Right cardiac atrium (tissue), 5 donors: ENCODE measurements at regions not wholly inside any gene's neighbourhood (a gene's known extent, or its start where the extent isn't known, plus 50 kb on each side); places are given as distances from the start of the nearest gene placed in this dataset.

Experiments used
- ATAC-seq, 2 donors: fragments of 200-7000 bp; cut with Tn5 transposase; one replicate each; pipeline versions ENCODE4 v1.8.0 to v1.9.1; 2020; ENCODE audit warnings: moderate library complexity in 2 of 2, mild to moderate bottlenecking in 1 of 2
- DNase-seq, 3 donors: peaks; one replicate each; pipeline ENCODE4 v3.0.0-alpha.2; 2020
- H3K27ac ChIP-seq: one replicate; pipeline ENCODE4 v1.5.1; 2013; ENCODE audit warnings: mild to moderate bottlenecking, low read length, control low read depth, moderate library complexity
- H3K27me3 ChIP-seq: one replicate; pipeline ENCODE4 v1.6.1; 2013; ENCODE audit not compliant: control insufficient read depth, insufficient read depth
- H3K4me1 ChIP-seq: one replicate; pipeline ENCODE4 v1.6.1; 2013; ENCODE audit warnings: low read length; ENCODE audit not compliant: control insufficient read depth, insufficient read depth
- H3K4me3 ChIP-seq: one replicate; pipeline ENCODE4 v1.5.1; 2013; ENCODE audit warnings: low read length, control low read depth
- H3K9me3 ChIP-seq: one replicate; pipeline ENCODE4 v1.6.1; 2013; ENCODE audit warnings: low read length; ENCODE audit not compliant: control insufficient read depth
- WGBS: extraction: QIAGEN DNeasy Blood & Tissue Kit; methylation state at CpG from one replicate; pipeline ENCODE4 v1.1.7; 2013; 5-methylcytosine and 5-hydroxymethylcytosine counted together
- intact Hi-C, 4 donors: fragments of 100-400 bp; cut with DNase I; formaldehyde crosslinking; loops; one replicate each; pipeline versions ENCODE4 v1.11.0 to v1.14.0; 2022 to 2023
- donor health status: healthy with polysubstance abuse.
- donor health status: DM: no; HTN: yes; CAD: no.
- donor health status: DM: no; HTN: no; CAD: no.
- donor health status: DM: no; HTN: yes; CAD: no; lungs with severe emphysema.
- donor health status: DM: yes; HTN: yes; CAD: no.

DNA sequence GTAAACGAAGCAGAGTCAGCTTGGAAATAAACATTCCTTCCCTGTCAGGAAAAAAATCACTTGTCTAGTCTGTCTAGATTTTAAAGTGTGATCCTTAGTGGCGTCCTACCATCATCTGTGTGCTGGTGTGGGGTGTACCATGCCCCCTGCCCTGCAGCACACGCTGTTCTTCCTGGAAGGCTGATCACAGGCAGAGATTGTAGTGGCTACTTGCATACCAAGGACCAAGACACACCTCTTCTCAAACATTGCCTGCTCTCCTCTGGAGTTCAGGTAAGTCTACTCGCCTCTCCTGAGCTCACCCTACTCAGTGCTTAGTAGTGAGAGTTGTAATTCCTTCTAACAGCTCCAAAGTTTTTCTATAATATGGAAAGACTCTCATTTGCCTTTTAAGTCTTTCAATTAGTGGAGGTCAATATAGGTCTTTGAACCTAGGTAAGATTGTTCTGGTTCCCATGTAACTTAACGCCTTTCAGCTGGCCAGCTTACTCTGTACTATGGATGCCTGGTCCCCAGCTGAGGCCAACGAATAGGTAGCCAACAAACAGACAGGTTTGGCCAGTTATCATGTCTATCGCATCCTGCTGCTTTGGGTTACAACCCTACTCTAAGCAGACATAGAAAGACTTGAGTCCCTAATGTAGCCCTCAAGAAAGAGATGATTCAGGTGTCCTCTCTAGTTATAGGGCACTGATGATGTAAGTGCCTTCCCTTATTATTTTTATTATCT, 55.4 kb downstream of the XCL1 start:
- DNase-seq: no peak
- 82% methylated on average over 7 of the region's 7 CpGs for WGBS
- intact Hi-C loops: loop anchor here in 1 of 4 donors (10.0 kb wide), 1 partner anchor 563 kb away; no protein-coding TSS in a partner anchor
- H3K27me3 ChIP-seq: no peaks in the 10 kb centered on the region
- H3K4me3 ChIP-seq: no peak overlapping the region
- H3K4me1 ChIP-seq: no peaks in the 10 kb centered on the region
- no peak for ATAC-seq
- no peak overlapping the region for H3K27ac ChIP-seq
- no peaks in the 10 kb centered on the region for H3K9me3 ChIP-seq

DNA sequence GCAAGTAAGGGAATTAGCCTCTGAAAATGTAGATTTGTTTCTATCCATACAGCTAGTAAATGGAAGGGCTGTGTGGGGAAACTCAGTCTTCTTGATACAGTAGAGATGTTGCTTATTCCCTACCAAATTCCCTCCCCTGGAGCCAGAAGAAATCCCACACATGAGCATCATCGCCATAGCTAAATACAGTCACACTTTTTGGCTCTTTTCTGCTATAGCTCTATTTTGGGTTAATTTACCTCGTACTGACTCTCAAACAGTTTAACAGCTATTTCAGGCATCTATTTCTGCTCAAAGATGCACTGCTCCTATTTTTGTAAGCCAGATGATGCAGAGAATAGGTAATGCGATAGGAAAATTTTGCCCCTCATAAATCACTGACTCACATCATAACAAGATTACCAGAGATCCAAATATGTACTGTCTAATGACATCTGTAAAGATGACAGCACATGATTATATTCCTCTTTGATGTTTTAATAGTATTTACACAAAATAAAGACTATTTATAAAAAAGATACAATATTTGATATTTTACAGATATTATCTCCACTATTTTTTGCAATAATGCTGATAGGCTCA, 58.6 kb downstream of the XCL1 start:
- H3K9me3 ChIP-seq: no peaks in the 10 kb centered on the region
- ATAC-seq: no peak
- 85% methylated on average over 3 of the region's 3 CpGs for WGBS
- DNase-seq: no peak
- H3K4me3 ChIP-seq: no peak overlapping the region
- H3K4me1 ChIP-seq: no peaks in the 10 kb centered on the region
- H3K27me3 ChIP-seq: no peaks in the 10 kb centered on the region
- H3K27ac ChIP-seq: no peak overlapping the region
- intact Hi-C loops: loop anchor here in 1 of 4 donors (10.0 kb wide), 1 partner anchor 560 kb away; no protein-coding TSS in a partner anchor

DNA sequence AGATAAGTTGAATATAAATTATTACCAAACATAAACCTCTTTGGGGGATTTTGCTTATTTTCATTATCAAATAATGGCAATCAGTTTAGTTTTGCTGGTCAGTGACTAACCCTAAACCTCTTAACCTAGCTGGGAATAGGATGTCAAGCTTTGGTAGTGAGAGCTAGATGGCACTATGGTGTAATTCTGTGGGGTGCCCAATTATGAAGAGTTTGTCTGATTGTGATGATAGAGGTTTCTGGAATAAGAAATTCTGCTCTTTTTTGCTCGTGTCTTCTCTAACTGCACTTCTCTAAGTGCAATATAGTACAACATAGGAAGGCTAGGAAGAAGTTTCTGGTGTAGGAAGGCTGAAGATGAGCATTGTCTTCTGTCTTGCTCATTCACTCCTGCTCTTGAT, 59.8 kb downstream of the XCL1 start:
- ATAC-seq (peak; percentile 61 to 76), DNase-seq (no peak)
- Histone ChIP-seq H3K9me3 (no peaks in the 10 kb centered on the region), H3K4me3 (no peak overlapping the region), H3K27ac (no peak overlapping the region), H3K27me3 (no peaks in the 10 kb centered on the region), H3K4me1 (no peaks in the 10 kb centered on the region)
- intact Hi-C loops: loop anchor here in 1 of 4 donors (10.0 kb wide), 1 partner anchor 559 kb away; no protein-coding TSS in a partner anchor
- WGBS: 32% methylated on average over 1 of the region's 1 CpG

DNA sequence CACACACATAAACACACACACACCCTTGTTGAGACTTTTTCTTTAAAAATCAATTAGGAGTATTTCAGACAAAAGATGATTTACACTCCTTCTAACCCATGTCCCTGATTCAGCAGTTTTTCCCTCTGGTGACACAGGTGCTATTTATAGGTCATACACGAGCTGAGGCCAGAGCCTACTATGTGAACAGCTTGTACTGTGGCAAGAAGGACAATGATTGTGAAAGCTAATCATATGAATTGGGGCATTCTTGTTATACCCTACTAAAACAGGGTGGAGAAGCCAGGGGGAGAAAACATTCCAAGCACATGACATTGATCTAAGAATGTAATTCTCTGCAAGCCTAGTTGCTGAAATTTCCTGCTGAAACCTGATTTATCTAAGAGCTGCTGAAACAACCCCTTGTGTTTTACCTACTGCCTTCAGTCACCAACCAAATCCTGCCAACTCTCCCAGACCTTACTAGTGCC, 60.3 kb downstream of the XCL1 start:
- no peaks in the 10 kb centered on the region for H3K4me1 ChIP-seq
- no peak for DNase-seq
- no peak overlapping the region for H3K27ac ChIP-seq
- H3K4me3 ChIP-seq: no peak overlapping the region
- WGBS: 12% methylated on average over 1 of the region's 1 CpG
- intact Hi-C loops: loop anchor here in 1 of 4 donors (10.0 kb wide), 1 partner anchor 558 kb away; no protein-coding TSS in a partner anchor
- H3K9me3 ChIP-seq: no peaks in the 10 kb centered on the region
- ATAC-seq: peak; percentile 92 to 94
- H3K27me3 ChIP-seq: no peaks in the 10 kb centered on the region

- no peaks in the 10 kb centered on the region for H3K9me3 ChIP-seq
- no peak overlapping the region for H3K27ac ChIP-seq
- intact Hi-C loops: loop anchor here in 1 of 4 donors (10.0 kb wide), 1 partner anchor 557 kb away; no protein-coding TSS in a partner anchor
- 80% methylated on average over 5 of the region's 5 CpGs for WGBS
- DNase-seq (no peak), ATAC-seq (peak; percentile 40 to 55)
- no peaks in the 10 kb centered on the region for H3K27me3 ChIP-seq
- no peak overlapping the region for H3K4me3 ChIP-seq
- no peaks in the 10 kb centered on the region for H3K4me1 ChIP-seq
Measured at GRCh38 chr1:168637350-168637991, 61.1 kb downstream of the XCL1 start.

DNA sequence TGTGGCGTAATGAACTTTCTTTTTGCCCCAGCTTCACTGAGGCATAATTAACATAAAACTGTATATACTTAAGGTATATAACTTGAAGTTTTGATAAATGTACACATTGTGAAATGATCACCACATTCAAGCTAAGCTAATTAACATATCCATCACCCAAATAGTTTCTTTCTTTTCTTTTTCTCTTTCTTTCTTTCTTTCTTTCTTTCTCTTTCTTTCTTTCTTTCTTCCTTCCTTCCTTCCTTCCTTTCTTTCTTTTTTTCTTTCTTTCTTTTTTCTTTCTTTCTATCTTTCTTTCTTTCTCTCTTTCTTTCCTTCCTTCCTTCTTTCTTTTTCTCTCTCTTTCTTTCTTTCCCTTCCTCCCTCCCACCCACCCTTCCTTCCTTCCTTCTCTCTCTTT, 62.5 kb downstream of the XCL1 start:
- H3K4me3 ChIP-seq: no peak overlapping the region
- intact Hi-C loops: loop anchor here in 1 of 4 donors (10.0 kb wide), 1 partner anchor 556 kb away; no protein-coding TSS in a partner anchor
- no peaks in the 10 kb centered on the region for H3K27me3 ChIP-seq
- no peak for ATAC-seq
- WGBS: 97% methylated on average over 1 of the region's 1 CpG
- DNase-seq: no peak
- no peaks in the 10 kb centered on the region for H3K4me1 ChIP-seq
- H3K9me3 ChIP-seq: no peaks in the 10 kb centered on the region
- no peak overlapping the region for H3K27ac ChIP-seq

DNA sequence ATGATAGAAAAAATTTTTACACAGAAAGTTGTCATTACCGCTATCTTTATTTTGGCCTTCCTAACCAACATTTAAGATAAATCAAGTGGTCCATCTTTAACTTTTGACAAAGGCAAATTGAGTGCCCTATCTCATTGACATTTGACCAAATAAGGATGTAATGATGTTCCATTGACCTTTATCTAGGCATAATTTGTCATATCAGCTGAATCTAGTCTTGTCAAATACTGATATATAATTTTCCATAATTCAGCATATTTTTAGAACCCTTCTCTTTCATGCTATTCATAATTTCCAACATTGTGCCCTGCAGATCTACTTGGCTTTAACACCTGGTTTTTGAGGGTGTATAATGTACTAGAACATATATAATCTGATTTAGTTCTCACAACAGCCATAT, 63.8 kb downstream of the XCL1 start:
- no peaks in the 10 kb centered on the region for H3K4me1 ChIP-seq
- ATAC-seq (no peak), DNase-seq (no peak)
- intact Hi-C loops: loop anchor here in 1 of 4 donors (10.0 kb wide), 1 partner anchor 75 kb away; no protein-coding TSS in a partner anchor
- no peaks in the 10 kb centered on the region for H3K27me3 ChIP-seq
- no peak overlapping the region for H3K4me3 ChIP-seq
- H3K9me3 ChIP-seq: no peaks in the 10 kb centered on the region
- H3K27ac ChIP-seq: no peak overlapping the region
- 96% methylated on average over 1 of the region's 1 CpG for WGBS

DNA sequence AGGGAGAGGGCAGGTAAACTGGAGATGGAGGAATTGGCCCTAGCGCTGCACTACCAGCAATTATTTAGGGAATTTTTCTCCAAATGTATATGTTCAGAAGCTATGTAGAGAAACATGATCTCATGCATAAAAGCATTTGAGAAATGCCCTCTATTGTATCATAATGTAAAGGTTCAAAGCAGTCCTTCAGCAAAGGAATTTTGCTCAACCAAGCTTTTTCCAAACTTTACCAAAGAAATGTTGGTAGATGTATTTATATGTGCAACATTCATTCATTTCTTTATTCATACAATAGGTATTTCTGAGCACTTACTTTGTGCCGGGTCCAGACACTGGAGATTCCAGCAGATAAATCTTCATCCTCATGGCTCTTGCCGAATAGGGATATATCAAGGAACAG, 64.4 kb downstream of the XCL1 start:
- Histone ChIP-seq H3K27me3 (no peaks in the 10 kb centered on the region), H3K4me1 (no peaks in the 10 kb centered on the region), H3K27ac (no peak overlapping the region), H3K9me3 (no peaks in the 10 kb centered on the region), H3K4me3 (no peak overlapping the region)
- intact Hi-C loops: loop anchor here in 1 of 4 donors (10.0 kb wide), 1 partner anchor 74 kb away; no protein-coding TSS in a partner anchor
- DNase-seq (no peak), ATAC-seq (no peak)
- WGBS: 92% methylated on average over 3 of the region's 3 CpGs

- no peaks in the 10 kb centered on the region for H3K9me3 ChIP-seq
- H3K27ac ChIP-seq: no peak overlapping the region
- H3K4me3 ChIP-seq: no peak overlapping the region
- ATAC-seq: no peak
- H3K4me1 ChIP-seq: no peaks in the 10 kb centered on the region
- DNase-seq: no peak
- intact Hi-C loops: loop anchor here in 1 of 4 donors (10.0 kb wide), 1 partner anchor 72 kb away; no protein-coding TSS in a partner anchor
- no peaks in the 10 kb centered on the region for H3K27me3 ChIP-seq
- WGBS: 85% methylated on average over 2 of the region's 2 CpGs
Measured at GRCh38 chr1:168643152-168643551, 66.7 kb downstream of the XCL1 start.
